ENCODE measurements at regions not wholly inside any gene's neighbourhood (a gene's known extent, or its start where the extent isn't known, plus 50 kb on each side); places are given as distances from the start of the nearest gene placed in this dataset.

GRCh38 chr7:16001477-16001876 is 315.0 kb upstream of the MEOX2 start:
- Histone ChIP-seq H3K27me3 (ENCODE audit: control insufficient read depth, insufficient read depth, low read length) (no peaks in the 10 kb centered on the region), H3K4me3 (ENCODE audit: low read depth, low read length) (no peak overlapping the region), H3K9me3 (ENCODE audit: control insufficient read depth, insufficient read depth, low read length) (no peaks in the 10 kb centered on the region), H3K4me1 (ENCODE audit: control insufficient read depth, insufficient read depth, low read length) (no peaks in the 10 kb centered on the region), H3K36me3 (ENCODE audit: control insufficient read depth, insufficient read depth, low read length) (no peaks in the 10 kb centered on the region), H3K27ac (ENCODE audit: low read depth, low read length) (no peak overlapping the region)
- DNase-seq (ENCODE audit: low read depth in 4 of 6, low spot score in 6 of 6) = no peak
- WGBS (ENCODE audit: insufficient coverage) = 88% methylated on average over 1 of the region's 5 CpGs

- no peak overlapping the region for H3K4me3 ChIP-seq (ENCODE audit: low read depth, low read length)
- H3K27me3 ChIP-seq (ENCODE audit: control insufficient read depth, insufficient read depth, low read length) = no peaks in the 10 kb centered on the region
- H3K4me1 ChIP-seq (ENCODE audit: control insufficient read depth, insufficient read depth, low read length) = no peaks in the 10 kb centered on the region
- H3K9me3 ChIP-seq (ENCODE audit: control insufficient read depth, insufficient read depth, low read length) = no peaks in the 10 kb centered on the region
- DNase-seq (ENCODE audit: low read depth in 4 of 6, low spot score in 6 of 6) = no peak
- H3K27ac ChIP-seq (ENCODE audit: low read depth, low read length) = no peak overlapping the region
- H3K36me3 ChIP-seq (ENCODE audit: control insufficient read depth, insufficient read depth, low read length) = no peaks in the 10 kb centered on the region
- no CpG with 5 or more reads among the region's 1 CpG for whole genome bisulfite sequencing (ENCODE audit: insufficient coverage)
These were observed 312.1 kb upstream of the MEOX2 start for GRCh38 chr7:15998617-15999016.

GRCh38 chr7:15995027-15995426 is 308.5 kb upstream of the MEOX2 start:
- Histone ChIP-seq H3K36me3 (ENCODE audit: control insufficient read depth, insufficient read depth, low read length) (no peaks in the 10 kb centered on the region), H3K27ac (ENCODE audit: low read depth, low read length) (no peak overlapping the region), H3K4me3 (ENCODE audit: low read depth, low read length) (no peak overlapping the region), H3K27me3 (ENCODE audit: control insufficient read depth, insufficient read depth, low read length) (no peaks in the 10 kb centered on the region), H3K9me3 (ENCODE audit: control insufficient read depth, insufficient read depth, low read length) (no peaks in the 10 kb centered on the region), H3K4me1 (ENCODE audit: control insufficient read depth, insufficient read depth, low read length) (no peaks in the 10 kb centered on the region)
- 100% methylated on average over 1 of the region's 1 CpG for WGBS (ENCODE audit: insufficient coverage)
- DNase-seq (ENCODE audit: low read depth in 4 of 6, low spot score in 6 of 6) = no peak

- no peaks in the 10 kb centered on the region for H3K4me1 ChIP-seq (ENCODE audit: control insufficient read depth, insufficient read depth, low read length)
- peak in 1 of 6 donors; percentile 28 for DNase-seq (ENCODE audit: low read depth in 4 of 6, low spot score in 6 of 6)
- H3K27me3 ChIP-seq (ENCODE audit: control insufficient read depth, insufficient read depth, low read length) = no peaks in the 10 kb centered on the region
- WGBS (ENCODE audit: insufficient coverage) = 67% methylated on average over 3 of the region's 5 CpGs
- H3K36me3 ChIP-seq (ENCODE audit: control insufficient read depth, insufficient read depth, low read length) = no peaks in the 10 kb centered on the region
- H3K9me3 ChIP-seq (ENCODE audit: control insufficient read depth, insufficient read depth, low read length) = no peaks in the 10 kb centered on the region
- no peak overlapping the region for H3K27ac ChIP-seq (ENCODE audit: low read depth, low read length)
- H3K4me3 ChIP-seq (ENCODE audit: low read depth, low read length) = no peak overlapping the region
These were observed 302.7 kb upstream of the MEOX2 start for GRCh38 chr7:15989194-15989593.

- no peaks in the 10 kb centered on the region for H3K9me3 ChIP-seq (ENCODE audit: control insufficient read depth, insufficient read depth, low read length)
- no CpG with 5 or more reads among the region's 2 CpGs for WGBS (ENCODE audit: insufficient coverage)
- no peak overlapping the region for H3K27ac ChIP-seq (ENCODE audit: low read depth, low read length)
- H3K4me3 ChIP-seq (ENCODE audit: low read depth, low read length) = no peak overlapping the region
- no peaks in the 10 kb centered on the region for H3K4me1 ChIP-seq (ENCODE audit: control insufficient read depth, insufficient read depth, low read length)
- peak in 2 of 6 donors; percentile 36 to 69 for DNase-seq (ENCODE audit: low read depth in 4 of 6, low spot score in 6 of 6)
- H3K36me3 ChIP-seq (ENCODE audit: control insufficient read depth, insufficient read depth, low read length) = no peaks in the 10 kb centered on the region
- H3K27me3 ChIP-seq (ENCODE audit: control insufficient read depth, insufficient read depth, low read length) = no peaks in the 10 kb centered on the region
These were observed 299.3 kb upstream of the MEOX2 start for GRCh38 chr7:15985587-15986384.

GRCh38 chr7:15977663-15978062 is 291.2 kb upstream of the MEOX2 start:
- Histone ChIP-seq H3K36me3 (ENCODE audit: control insufficient read depth, insufficient read depth, low read length) (no peaks in the 10 kb centered on the region), H3K27me3 (ENCODE audit: control insufficient read depth, insufficient read depth, low read length) (no peaks in the 10 kb centered on the region), H3K4me1 (ENCODE audit: control insufficient read depth, insufficient read depth, low read length) (no peaks in the 10 kb centered on the region), H3K27ac (ENCODE audit: low read depth, low read length) (no peak overlapping the region), H3K9me3 (ENCODE audit: control insufficient read depth, insufficient read depth, low read length) (no peaks in the 10 kb centered on the region), H3K4me3 (ENCODE audit: low read depth, low read length) (no peak overlapping the region)
- DNase-seq (ENCODE audit: low read depth in 4 of 6, low spot score in 6 of 6) = no peak
- no CpG with 5 or more reads among the region's 3 CpGs for WGBS (ENCODE audit: insufficient coverage)

GRCh38 chr7:15972862-15973275 is 286.4 kb upstream of the MEOX2 start:
- H3K4me1 ChIP-seq (ENCODE audit: control insufficient read depth, insufficient read depth, low read length) = no peaks in the 10 kb centered on the region
- no peak overlapping the region for H3K4me3 ChIP-seq (ENCODE audit: low read depth, low read length)
- H3K36me3 ChIP-seq (ENCODE audit: control insufficient read depth, insufficient read depth, low read length) = no peaks in the 10 kb centered on the region
- H3K27me3 ChIP-seq (ENCODE audit: control insufficient read depth, insufficient read depth, low read length) = no peaks in the 10 kb centered on the region
- WGBS (ENCODE audit: insufficient coverage) = no CpG with 5 or more reads among the region's 3 CpGs
- H3K27ac ChIP-seq (ENCODE audit: low read depth, low read length) = no peak overlapping the region
- DNase-seq (ENCODE audit: low read depth in 4 of 6, low spot score in 6 of 6) = peak in 3 of 6 donors; percentile 11 to 31 (median 12)
- no peaks in the 10 kb centered on the region for H3K9me3 ChIP-seq (ENCODE audit: control insufficient read depth, insufficient read depth, low read length)

GRCh38 chr7:15967551-15967950 is 281.1 kb upstream of the MEOX2 start:
- no peaks in the 10 kb centered on the region for H3K9me3 ChIP-seq (ENCODE audit: control insufficient read depth, insufficient read depth, low read length)
- no peak for DNase-seq (ENCODE audit: low read depth in 4 of 6, low spot score in 6 of 6)

GRCh38 chr7:15967121-15967520 is 280.6 kb upstream of the MEOX2 start:
- Histone ChIP-seq H3K9me3 (ENCODE audit: control insufficient read depth, insufficient read depth, low read length) (no peaks in the 10 kb centered on the region), H3K4me3 (ENCODE audit: low read depth, low read length) (no peak overlapping the region), H3K4me1 (ENCODE audit: control insufficient read depth, insufficient read depth, low read length) (no peaks in the 10 kb centered on the region), H3K36me3 (ENCODE audit: control insufficient read depth, insufficient read depth, low read length) (no peaks in the 10 kb centered on the region), H3K27me3 (ENCODE audit: control insufficient read depth, insufficient read depth, low read length) (no peaks in the 10 kb centered on the region), H3K27ac (ENCODE audit: low read depth, low read length) (no peak overlapping the region)
- no CpG with 5 or more reads among the region's 2 CpGs for WGBS (ENCODE audit: insufficient coverage)
- peak in 1 of 6 donors; percentile 15 for DNase-seq (ENCODE audit: low read depth in 4 of 6, low spot score in 6 of 6)

More at GRCh38 chr7:15967551-15967950, 281.1 kb upstream of the MEOX2 start:
- H3K27me3 ChIP-seq (ENCODE audit: control insufficient read depth, insufficient read depth, low read length) = no peaks in the 10 kb centered on the region
- H3K27ac ChIP-seq (ENCODE audit: low read depth, low read length) = no peak overlapping the region
- no peak overlapping the region for H3K4me3 ChIP-seq (ENCODE audit: low read depth, low read length)
- no CpG with 5 or more reads among the region's 3 CpGs for WGBS (ENCODE audit: insufficient coverage)
- no peaks in the 10 kb centered on the region for H3K4me1 ChIP-seq (ENCODE audit: control insufficient read depth, insufficient read depth, low read length)
- no peaks in the 10 kb centered on the region for H3K36me3 ChIP-seq (ENCODE audit: control insufficient read depth, insufficient read depth, low read length)

GRCh38 chr7:15963206-15963605 is 276.7 kb upstream of the MEOX2 start:
- DNase-seq (ENCODE audit: low read depth in 4 of 6, low spot score in 6 of 6) = no peak
- H3K27ac ChIP-seq (ENCODE audit: low read depth, low read length) = no peak overlapping the region

More at GRCh38 chr7:15963206-15963605, 276.7 kb upstream of the MEOX2 start:
- H3K4me1 ChIP-seq (ENCODE audit: control insufficient read depth, insufficient read depth, low read length) = no peaks in the 10 kb centered on the region
- H3K9me3 ChIP-seq (ENCODE audit: control insufficient read depth, insufficient read depth, low read length) = no peaks in the 10 kb centered on the region
- no peaks in the 10 kb centered on the region for H3K36me3 ChIP-seq (ENCODE audit: control insufficient read depth, insufficient read depth, low read length)
- H3K4me3 ChIP-seq (ENCODE audit: low read depth, low read length) = no peak overlapping the region
- no CpG with 5 or more reads among the region's 3 CpGs for whole genome bisulfite sequencing (ENCODE audit: insufficient coverage)
- no peaks in the 10 kb centered on the region for H3K27me3 ChIP-seq (ENCODE audit: control insufficient read depth, insufficient read depth, low read length)

All from spinal cord (tissue), 9 donors.